NCI-H82 treated with DMSO at 0.1 percent for 48 hours (cell line): ENCODE measurements at regions not wholly inside any gene's neighbourhood (a gene's known extent, or its start where the extent isn't known, plus 50 kb on each side); places are given as distances from the start of the nearest gene placed in this dataset.
A peak's percentile ranks its signal among the peaks of the same experiment; 100 is the strongest.

Experiments
- DNase-seq: peaks from one replicate; lab custom pipeline; 2025; ENCODE audit not compliant: unreplicated experiment; lab: John Stamatoyannopoulos, UW

- DNase-seq, result no peak
Observed at GRCh38 chr2:123915380-123915779, 109.7 kb upstream of the CNTNAP5 start.

GRCh38 chr2:123916051-123916450, 109.0 kb upstream of the CNTNAP5 start:
- DNase-seq, result no peak

GRCh38 chr2:123916531-123916930, 108.6 kb upstream of the CNTNAP5 start:
- peak; percentile 55 for DNase-seq

GRCh38 chr2:123917241-123917640, 107.8 kb upstream of the CNTNAP5 start:
- no peak for DNase-seq

- no peak for DNase-seq
Observed at GRCh38 chr2:123928358-123928757, 96.7 kb upstream of the CNTNAP5 start.

- DNase-seq, result no peak
Observed at GRCh38 chr2:123935405-123935804, 89.7 kb upstream of the CNTNAP5 start.

GRCh38 chr2:123953846-123954245, 71.2 kb upstream of the CNTNAP5 start:
- DNase-seq, result no peak

- no peak for DNase-seq
Observed at GRCh38 chr2:123958011-123958410, 67.1 kb upstream of the CNTNAP5 start.

- no peak for DNase-seq
Observed at GRCh38 chr2:123961576-123961975, 63.5 kb upstream of the CNTNAP5 start.

- DNase-seq, result no peak
Observed at GRCh38 chr2:123971564-123972318, 53.3 kb upstream of the CNTNAP5 start.
